GM19025 (cell line): ENCODE measurements at regions not wholly inside any gene's neighbourhood (a gene's known extent, or its start where the extent isn't known, plus 50 kb on each side); places are given as distances from the start of the nearest gene placed in this dataset.

ENCODE experiments used
- ATAC-seq: cut with Tn5 transposase; IDR thresholded peaks from one replicate; pipeline ENCODE4 v1.9.1; 2021; ENCODE audit warnings: mild to moderate bottlenecking, low read depth, moderate library complexity; ENCODE audit not compliant: unreplicated experiment

DNA sequence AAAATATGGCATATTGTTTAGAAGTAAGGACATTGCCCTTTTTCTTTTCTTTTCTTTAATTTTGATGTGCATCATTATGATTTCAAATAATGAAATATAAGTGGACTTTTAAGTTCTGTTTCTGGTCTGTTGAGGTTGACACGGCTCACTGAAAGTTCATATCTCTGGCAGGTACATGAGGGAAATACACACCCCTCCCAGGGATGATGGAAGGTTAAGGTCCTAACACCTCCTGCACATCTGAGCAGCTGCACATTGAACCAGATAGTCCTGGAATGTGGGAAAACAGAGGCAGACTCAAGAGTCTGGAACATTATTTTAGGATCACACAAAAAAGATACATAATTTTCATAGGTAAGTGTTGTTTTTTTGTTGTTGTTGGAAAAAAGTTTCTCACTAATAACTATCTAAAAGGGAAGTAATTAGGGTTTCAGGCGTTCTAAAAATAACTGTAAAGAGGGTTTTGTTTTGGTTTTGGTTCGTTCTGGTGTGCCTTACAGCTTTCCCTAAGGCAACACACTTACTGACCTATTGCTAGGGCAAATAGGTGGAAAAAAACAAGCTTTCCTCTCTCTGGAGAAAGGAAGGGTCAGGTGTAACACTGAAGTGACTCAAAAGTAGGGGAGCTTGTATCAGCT, 201.2 kb upstream of the PRKCQ start:
- ATAC-seq: peak; percentile 61

DNA sequence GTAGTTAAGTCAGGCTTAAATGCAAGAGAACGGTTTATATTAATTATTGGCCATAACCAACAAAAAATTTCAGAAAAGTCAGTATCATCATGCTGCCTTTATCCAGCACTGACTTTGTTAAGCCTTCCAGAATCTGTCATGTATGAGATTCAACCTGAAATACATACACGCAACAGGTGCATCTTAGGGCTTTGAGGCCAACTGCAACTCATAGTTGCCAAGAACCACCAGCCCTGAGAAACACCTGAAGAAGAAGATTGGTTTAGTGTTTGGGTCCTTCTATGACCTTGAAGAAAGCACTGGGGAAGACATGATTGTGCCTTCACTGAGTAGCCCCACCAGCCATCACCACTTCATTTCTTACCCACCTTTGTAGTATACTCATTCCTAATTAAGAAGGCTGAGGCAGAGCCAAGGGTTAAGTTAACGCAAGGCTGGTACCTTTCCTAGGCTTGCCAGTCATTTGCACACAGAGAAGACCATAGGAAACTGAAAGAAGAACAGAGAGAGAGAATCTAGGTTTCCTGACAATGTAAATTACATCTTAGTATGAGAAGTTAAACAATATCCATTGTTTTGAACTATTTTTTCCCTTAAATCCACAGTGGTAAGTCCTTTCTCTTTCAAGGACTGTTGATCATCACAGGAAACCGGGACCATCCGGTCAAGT, 200.1 kb upstream of the PRKCQ start:
- ATAC-seq: no peak

DNA sequence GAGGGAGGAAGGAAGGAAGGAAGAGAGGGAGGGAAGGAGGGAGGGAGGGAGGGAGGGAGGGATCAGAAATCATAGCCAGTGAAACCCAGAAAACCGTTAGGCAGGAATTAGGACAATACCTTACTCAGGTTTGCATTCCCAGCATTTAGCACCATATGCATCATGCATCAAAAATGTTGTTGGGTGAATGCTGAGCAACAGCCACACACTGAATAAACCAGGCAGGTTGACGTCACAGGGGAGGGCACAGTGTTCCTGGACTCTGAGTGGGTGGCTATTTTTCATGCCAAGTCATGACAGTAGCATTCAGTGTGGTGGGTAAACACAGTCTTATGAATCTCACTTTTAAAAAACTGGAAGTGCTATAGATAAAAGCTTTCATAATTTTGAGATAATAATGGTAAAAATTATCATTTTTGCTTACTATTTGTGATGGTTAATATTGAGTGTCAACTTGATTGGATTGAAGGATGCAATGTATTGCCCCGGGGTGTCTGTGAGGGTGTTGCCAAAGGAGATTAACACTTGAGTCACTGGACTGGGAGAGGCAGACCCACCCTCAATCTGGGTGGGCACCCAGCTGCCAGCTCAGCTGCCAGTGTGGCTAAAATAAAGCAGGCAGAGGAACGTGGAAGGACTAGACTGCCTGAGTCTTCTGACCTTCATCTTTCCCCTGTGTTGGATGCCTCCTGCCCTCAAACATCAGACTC, 199.1 kb upstream of the PRKCQ start:
- ATAC-seq: no peak

DNA sequence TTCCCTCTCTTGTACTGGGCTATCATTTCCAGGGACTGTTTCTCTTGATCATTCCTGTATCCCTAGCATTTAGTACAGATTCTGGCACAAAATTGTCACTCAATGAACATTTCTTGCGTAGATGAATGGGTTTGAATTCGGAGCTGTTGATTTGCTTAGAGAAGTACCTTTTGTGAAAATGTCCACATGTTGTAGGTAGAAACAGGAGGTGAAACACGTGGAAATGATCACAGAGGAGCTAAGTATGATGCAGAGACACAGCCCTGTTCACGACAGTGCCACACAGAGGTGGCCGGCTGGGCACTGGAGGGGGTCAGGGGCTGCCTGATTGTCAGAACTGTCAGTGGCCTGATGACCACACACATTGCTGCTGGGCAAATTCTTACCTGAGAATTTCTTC, 196.1 kb upstream of the PRKCQ start:
- ATAC-seq: no peak

DNA sequence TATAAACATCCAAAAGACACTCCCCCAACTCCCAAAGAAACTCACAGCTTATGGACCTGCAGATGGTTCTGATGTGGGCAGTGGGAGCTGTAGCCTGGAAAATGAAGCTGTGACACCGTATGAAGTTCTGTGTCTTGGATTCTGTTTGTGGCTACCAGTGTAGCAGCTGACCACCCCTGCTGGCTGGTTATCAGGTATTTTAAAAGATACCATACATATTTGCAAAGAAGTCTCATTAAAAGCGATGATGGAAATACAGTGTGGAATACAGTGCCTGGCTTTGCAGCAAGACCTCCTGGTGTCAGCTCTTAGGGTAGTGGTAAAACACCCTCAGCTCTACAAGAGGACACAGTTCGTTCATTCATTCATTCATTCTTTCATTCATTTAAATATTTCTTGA, 194.3 kb upstream of the PRKCQ start:
- no peak for ATAC-seq

DNA sequence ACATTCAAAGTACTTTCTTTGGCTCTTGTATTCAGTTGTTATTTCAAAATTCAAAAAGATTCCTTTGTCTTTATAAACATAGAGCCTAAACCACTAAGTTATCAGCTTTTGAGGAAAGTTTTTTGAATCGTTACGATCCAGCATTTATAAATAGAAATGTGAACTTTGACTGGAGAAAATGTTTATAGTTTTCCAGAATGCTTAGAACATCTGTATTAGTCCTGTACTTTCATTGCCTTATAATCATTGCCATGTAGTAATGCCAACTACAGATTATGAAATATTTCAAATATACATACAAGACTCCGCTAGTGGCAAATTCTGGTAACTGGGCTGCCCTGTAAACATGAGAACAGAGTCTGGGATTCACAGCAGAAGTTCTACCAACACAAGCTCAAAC, 191.3 kb upstream of the PRKCQ start:
- ATAC-seq: no peak

DNA sequence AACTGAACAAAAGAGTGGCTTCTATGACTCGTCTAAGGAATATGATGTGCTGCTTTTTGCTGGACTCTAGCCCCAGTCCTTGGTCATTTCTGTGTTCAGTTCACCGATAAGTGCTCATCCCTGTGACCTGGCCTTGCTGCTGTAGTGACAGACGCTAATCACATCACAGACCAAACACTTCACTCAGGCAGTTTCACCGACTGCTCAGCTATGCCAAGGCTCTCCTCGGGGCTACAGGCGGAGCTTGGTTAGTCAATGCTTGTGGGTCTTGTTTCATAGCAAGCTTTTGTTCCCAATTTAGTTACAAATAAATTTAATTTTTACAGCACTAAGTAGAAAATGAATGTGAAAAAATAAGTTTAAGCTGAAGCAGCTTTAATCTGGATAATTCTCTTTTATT, 190.8 kb upstream of the PRKCQ start:
- ATAC-seq: no peak

DNA sequence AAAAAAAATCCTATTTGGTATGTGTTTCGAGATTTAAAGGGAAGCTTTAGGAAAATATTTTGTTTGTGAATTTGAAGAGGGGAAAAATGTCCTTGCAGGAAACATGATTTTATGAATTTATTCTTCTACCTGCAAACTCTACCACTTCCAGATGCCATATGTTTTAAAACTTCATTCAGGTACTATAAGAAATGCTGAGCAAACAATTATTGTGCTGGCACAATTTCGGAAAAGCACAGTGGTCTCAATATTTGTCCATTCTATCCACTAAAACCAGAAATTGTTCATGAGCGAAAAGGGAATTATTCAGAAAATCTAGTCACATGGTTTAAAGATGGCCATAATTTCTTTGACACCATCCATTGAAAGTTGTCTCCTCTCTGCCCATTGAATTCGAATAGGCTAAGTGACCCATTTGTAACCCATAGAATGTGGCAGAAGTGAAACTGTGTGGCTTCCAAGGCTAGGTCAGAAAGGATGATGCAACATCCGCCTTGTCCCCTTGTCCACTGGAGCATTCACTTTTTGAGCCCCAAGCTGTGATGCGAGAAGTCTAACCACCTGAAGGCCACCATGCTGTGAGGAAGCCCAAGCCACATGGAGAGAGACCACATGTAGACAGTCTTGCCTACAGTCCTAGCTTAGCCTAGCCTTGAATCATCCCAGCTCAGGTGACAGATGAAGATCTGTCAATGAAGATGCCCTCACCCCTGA, 189.8 kb upstream of the PRKCQ start:
- no peak for ATAC-seq

DNA sequence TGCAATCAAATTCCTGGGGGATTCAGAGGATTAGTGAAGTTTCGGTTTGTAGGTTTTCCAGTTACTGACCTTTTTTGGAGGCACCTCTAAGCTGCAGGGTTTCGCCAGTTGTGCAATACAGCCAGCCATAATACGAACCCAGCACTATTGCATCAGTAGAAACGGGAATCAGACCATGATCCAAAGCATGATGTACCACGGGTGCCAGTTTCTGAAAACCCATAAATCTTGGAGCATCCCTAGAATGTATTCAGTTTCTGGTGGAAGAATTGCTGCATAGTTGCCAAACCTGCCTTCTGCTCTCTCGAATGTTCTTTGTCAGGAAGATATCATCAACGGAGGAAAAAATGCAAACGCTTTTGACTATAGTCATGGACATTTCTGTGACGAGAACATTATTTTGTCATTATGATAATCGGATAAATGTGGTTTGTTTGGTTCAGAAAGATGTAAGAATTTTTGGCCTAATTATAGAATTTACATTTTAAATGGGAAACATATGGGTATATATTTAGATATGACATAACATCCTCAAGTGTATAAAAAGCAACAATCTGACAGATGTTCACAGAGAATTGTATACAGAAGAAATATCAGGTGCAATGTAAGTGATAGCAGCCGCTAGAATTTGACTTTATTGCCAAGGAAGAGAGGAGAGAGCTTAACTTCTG, 186.2 kb upstream of the PRKCQ start:
- ATAC-seq: no peak

DNA sequence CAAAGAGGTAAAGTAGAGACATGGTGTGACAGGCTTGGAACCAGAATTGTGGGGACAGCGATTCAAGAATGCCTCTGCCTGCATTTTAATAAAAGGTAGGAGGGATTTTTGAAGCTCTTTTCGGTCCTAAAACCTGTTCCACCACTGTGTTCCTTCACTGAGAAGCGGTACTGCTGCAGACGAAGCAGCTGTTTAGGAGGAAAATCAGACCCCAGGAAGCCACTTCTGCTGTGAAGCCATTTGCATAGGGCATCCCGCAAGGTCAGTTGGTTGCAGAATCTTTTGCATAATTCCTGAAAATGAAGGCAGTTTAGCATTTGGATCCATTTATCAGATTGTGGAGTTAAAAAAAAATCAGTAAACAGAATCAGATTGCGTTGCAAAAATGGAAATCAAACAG, 183.3 kb upstream of the PRKCQ start:
- no peak for ATAC-seq

DNA sequence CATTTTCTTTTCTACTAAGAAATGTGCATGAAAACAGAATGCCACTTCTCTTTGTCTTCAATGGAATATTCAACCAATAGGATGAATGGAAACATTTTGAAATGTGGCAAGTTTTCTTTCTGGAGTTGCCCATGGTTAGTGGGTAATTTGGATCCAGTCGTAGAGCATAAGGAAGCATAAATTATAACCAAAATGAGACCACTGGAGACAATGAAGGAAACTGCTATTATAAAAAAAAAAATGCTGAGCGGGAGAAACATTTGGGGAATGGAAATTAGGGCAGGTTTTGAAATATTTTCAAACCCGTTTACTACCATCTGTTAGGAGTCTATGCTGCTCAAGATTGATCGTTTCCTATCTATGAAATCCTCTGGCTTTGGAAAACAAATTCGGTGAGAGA, 182.9 kb upstream of the PRKCQ start:
- ATAC-seq: no peak

DNA sequence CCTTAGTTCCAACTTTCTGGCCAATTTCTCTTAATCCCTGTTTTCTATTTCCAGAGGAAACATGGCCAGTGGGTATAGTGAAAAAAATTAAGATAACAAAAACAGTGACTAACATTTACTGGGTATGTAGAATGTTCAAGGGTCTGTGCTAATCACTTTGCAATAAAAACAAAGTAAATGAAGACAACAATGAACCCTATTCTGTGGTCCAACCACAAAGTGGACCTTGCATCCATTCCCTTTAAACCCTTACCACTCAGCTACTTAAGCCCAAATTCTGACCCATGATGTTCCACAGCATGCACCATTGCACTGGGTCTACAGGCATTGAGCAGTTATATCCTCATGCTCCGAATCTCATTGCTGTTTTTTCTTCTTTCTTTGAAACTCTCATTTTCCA, 179.9 kb upstream of the PRKCQ start:
- no peak for ATAC-seq

DNA sequence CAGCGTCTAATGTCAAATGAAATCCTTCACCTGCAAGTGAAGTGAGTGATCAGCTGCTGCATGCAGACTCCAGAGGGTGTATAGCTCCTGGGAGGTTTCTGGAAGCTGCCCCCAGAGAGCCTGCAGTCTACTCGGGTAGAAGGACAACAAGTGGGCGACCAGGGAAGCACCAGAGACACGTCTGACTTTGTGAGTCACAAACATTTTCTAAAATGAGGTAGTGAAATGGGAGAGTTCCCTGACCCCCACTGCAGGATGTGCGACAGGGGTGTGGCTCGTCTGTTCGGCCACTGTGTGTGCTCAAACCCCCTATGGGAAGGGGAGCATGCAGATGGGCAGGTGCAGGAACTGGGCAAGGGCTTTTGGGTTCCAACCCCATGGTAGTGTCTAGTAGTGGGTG, 177.1 kb upstream of the PRKCQ start:
- no peak for ATAC-seq

DNA sequence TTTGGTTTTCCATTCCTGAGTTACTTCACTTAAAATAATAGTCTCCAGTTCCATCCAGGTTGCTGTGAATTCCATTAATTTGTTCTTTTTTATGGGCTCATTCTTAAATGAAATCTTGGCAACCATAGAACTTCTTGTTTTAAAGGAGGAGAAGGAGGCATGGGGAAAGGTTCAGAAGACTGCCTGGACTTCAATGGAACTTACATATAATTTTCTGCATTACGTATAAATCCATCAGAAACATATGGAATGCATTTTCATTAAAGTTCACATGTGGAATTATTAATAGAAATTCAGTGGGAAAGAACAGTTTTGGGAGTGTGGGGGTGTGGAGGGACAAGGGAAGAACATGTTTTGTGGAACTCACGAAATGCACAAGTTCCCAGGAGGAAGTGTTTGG, 176.6 kb upstream of the PRKCQ start:
- no peak for ATAC-seq

DNA sequence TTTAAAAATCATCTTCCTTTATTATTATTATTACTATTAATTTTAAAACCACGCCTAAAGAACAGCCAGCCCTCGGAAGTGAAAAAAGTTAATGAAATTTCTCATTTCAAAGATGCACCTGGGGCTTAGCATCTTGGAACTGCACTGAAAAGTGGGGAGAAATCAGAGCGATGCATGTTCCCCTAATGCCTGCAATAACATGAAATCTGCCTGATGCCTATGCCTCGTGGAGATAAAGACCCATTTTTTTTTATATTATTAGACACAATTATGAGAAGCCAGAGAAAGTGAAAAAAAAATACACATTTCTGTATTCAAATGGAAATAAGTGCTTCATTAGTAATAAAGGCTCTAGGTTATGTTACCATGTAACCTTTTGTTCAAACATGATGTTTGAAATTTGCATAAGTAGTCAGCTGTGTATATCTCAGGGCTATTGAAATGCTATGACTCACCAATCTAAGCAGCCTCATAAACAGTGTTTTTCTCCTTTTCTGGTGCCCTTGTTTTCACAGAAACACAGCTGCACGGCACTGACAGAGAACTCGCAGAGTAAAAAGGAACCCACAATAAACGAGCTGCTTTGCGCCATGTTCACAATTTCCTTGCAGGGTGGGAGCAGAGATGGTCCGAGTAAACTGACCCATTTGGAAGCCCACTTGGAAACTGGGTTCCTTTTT, 175.8 kb upstream of the PRKCQ start:
- no peak for ATAC-seq

DNA sequence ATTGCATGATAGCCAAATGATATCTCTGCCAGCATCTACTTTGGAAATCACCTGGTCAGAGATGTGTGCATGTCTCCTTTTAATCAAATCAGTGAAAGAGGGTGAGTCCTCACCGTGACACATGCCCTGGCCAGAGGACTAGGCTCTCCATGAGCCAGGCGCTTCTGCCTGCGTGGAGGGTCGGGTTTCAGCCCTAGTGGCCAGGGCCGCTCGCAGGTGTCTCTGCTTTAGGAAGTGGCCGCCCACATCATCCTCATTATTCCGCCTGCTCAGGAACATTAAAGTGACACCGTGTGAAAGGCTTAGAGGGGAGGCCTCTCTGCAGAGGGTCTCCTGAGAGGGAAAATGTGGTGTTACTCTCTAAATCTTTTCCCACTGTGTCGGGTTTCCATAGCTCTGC, 173.6 kb upstream of the PRKCQ start:
- ATAC-seq: no peak

DNA sequence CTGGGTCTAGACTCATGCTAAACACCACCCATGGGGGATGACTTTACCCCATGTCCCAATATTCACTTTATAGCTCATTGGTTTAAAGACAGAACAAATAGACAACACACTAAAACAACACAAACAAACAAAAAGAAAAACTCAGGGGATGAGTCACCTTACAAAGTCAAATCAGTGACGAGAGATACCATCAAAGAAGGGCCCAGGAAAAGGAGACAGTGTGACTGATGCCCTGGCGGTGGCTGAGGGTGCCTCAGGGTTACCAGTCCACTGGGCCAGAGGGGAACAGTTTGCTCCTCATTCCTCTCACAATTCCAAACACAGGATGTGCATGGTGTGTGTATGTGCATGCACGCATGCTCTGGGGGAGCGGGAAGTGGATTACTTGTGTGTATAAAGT, 171.3 kb upstream of the PRKCQ start:
- no peak for ATAC-seq

DNA sequence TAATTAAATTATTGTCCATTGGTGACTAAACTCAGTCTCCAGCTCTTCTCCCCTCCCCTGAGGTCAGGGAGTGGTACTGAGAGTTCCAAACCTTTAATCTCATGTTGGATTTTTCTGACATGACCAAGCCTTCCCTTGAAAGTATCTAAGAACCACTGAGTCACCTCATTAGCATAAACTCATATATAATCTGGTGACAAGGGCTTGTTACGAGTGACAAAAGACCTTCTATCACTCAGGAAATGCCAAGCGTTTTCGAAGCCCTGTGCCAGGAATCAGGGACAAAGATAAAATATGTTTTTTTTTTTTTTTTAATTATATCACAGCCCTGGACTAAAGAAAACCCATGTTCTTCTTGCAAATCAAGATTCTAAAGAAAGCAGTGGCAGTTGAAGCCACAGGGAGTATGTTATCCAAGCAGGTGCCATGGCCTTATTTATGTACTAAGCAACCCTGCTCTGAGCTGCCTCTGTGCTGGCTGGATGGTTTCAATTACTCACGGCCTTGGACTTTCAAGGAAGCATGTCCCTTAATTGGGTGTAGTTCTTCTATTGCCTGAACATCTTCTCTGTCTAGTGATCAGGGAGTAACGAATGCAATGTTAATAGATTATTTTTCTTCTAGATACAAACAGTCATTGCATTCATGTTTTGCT, 169.0 kb upstream of the PRKCQ start:
- no peak for ATAC-seq

DNA sequence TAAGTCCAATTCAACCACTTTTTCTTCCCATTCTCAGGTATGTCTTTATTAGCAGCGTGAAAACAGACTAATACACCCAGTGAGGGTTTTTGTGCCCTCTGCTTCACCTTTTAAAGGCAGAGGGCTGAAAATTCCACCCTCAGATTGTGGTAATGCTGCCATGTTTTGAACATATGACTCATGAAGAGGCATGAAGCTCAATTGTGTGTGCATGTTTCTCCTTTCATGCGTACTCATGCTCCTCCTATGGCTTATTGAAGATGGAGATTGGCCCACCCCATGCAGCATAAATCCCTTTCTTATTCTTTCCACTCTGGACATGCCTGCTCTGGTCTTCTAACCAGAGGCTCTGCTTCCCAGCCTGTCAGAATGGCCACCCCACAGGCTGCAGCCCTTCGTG, 168.0 kb upstream of the PRKCQ start:
- ATAC-seq: no peak

DNA sequence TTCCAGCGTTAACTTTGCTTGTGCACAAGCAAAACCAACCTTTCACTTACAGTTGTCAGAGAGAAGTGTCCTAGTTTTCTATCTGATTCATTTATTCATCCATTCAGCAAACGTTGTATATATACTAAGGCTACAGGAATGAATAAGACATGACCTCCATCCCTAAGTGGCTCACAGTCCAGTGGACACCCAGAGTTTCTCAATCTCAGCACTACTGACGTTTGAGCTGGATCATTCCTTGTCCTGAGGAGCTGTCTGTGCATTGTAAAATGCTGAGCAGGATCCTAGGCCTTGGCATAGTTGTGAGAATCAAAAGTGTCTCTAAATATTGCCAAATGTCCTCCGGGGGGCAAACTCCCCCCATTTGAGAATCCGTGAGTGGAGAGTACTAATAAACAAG, 166.7 kb upstream of the PRKCQ start:
- no peak for ATAC-seq
